AG10803 (cell line): ENCODE measurements at regions not wholly inside any gene's neighbourhood (a gene's known extent, or its start where the extent isn't known, plus 50 kb on each side); places are given as distances from the start of the nearest gene placed in this dataset.

Experiments used
- DNase-seq: peaks from one replicate; pipeline ENCODE4 v3.0.0; 2010; ENCODE audit warnings: low read depth
- H3K4me3 ChIP-seq: 2 replicates; pipeline ENCODE4 v1.5.1; 2011; ENCODE audit warnings: mild to moderate bottlenecking, low read length, control low read depth
- CTCF ChIP-seq: conservative IDR thresholded peaks from 2 replicates; pipeline ENCODE4 v1.5.1; 2011; ENCODE audit warnings: mild to moderate bottlenecking, low read length, control low read depth, inconsistent platforms

- H3K4me3 ChIP-seq, result no peak overlapping the region
- no peak for TF ChIP-seq CTCF
- DNase-seq, result no peak
These were observed 237.1 kb upstream of the PCSK5 start for GRCh38 chr9:75653335-75653734.

GRCh38 chr9:75653750-75654149 lies 236.7 kb upstream of the PCSK5 start:
- H3K4me3 ChIP-seq, result no peak overlapping the region
- TF ChIP-seq CTCF, result no peak
- no peak for DNase-seq

- DNase-seq, result no peak
- TF ChIP-seq CTCF, result no peak
- H3K4me3 ChIP-seq, result no peak overlapping the region
These were observed 233.5 kb upstream of the PCSK5 start for GRCh38 chr9:75657015-75657414.

- no peak for TF ChIP-seq CTCF
These were observed 232.1 kb upstream of the PCSK5 start for GRCh38 chr9:75658301-75658905.

GRCh38 chr9:75664597-75664996 lies 225.9 kb upstream of the PCSK5 start:
- no peak overlapping the region for H3K4me3 ChIP-seq
- DNase-seq, result no peak
- no peak for TF ChIP-seq CTCF

More at GRCh38 chr9:75658301-75658905, 232.1 kb upstream of the PCSK5 start:
- DNase-seq, result no peak
- no peak overlapping the region for H3K4me3 ChIP-seq

- H3K4me3 ChIP-seq, result no peak overlapping the region
- no peak for TF ChIP-seq CTCF
- DNase-seq, result no peak
These were observed 223.5 kb upstream of the PCSK5 start for GRCh38 chr9:75666856-75667554.

GRCh38 chr9:75669721-75670120 lies 220.8 kb upstream of the PCSK5 start:
- TF ChIP-seq CTCF, result no peak
- H3K4me3 ChIP-seq, result no peak overlapping the region
- no peak for DNase-seq
